ENCODE measurements at regions not wholly inside any gene's neighbourhood (a gene's known extent, or its start where the extent isn't known, plus 50 kb on each side); places are given as distances from the start of the nearest gene placed in this dataset.

- DNase-seq (ENCODE audit: low spot score) = no peak
- in situ Hi-C loops (cut with HindIII; ENCODE audit: low sequenced_read_pairs) = no loop called here
Observed at GRCh38 chr4:20302336-20302735, 50.6 kb downstream of the SLIT2 start.

GRCh38 chr4:20305976-20306375, 54.3 kb downstream of the SLIT2 start:
- in situ Hi-C loops (cut with HindIII; ENCODE audit: low sequenced_read_pairs) = no loop called here
- DNase-seq (ENCODE audit: low spot score) = no peak

DNA sequence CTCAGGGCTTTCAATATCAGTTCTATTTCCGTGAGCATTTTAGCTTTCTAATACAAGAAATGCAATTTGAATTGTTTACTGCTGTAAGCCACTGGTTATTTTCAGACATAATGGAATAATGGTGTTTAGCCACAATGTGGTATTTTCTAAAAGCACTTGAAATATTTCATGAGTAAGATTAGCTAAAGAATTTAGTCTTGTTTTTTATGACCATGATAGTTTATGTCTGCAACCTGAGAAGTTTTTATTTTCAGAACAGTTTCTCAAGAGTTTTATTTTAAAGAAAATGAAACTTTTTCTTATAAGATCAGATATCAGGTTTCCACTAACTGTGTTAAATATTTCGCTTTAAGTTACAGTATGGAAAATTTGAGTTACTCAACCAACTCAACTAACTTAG, 60.2 kb downstream of the SLIT2 start:
- in situ Hi-C loops (cut with HindIII; ENCODE audit: low sequenced_read_pairs) = no loop called here
- DNase-seq (ENCODE audit: low spot score) = no peak

GRCh38 chr4:20313237-20314030, 61.7 kb downstream of the SLIT2 start:
- DNase-seq (ENCODE audit: low spot score) = no peak
- in situ Hi-C loops (cut with HindIII; ENCODE audit: low sequenced_read_pairs) = no loop called here

DNA sequence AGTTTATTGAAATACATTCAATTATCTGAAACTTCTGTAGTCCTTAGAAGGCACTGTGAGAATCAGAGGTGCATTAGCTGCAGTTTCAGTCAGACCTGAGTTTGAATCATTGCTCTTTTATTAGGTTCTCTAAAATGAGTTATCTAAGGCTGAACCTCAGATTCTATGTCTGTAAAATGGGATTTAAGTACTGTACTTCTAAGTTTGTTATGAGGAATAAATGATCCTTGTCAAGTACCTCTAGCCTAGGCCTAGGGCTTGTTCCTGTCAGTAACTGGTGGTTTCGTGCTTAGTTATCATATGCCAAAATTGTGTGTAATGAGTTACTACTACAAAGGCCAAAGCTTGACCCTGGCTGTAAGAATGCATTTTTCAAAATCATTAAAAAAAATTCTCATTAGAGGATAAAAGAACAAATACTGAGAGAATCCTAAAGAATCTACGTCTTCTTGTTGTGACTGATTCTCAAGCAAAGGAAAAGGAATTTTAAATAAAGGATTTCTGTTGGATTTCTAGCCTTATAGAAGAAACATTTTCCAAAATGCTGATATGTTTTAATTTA, 65.8 kb downstream of the SLIT2 start:
- in situ Hi-C loops (cut with HindIII; ENCODE audit: low sequenced_read_pairs) = no loop called here
- no peak for DNase-seq (ENCODE audit: low spot score)

- no peak for DNase-seq (ENCODE audit: low spot score)
- in situ Hi-C loops (cut with HindIII; ENCODE audit: low sequenced_read_pairs) = no loop called here
Observed at GRCh38 chr4:20318001-20318908, 66.5 kb downstream of the SLIT2 start.

GRCh38 chr4:20318909-20319277, 67.2 kb downstream of the SLIT2 start:
- in situ Hi-C loops (cut with HindIII; ENCODE audit: low sequenced_read_pairs) = no loop called here
- no peak for DNase-seq (ENCODE audit: low spot score)

GRCh38 chr4:20319825-20320612, 68.3 kb downstream of the SLIT2 start:
- no peak for DNase-seq (ENCODE audit: low spot score)
- in situ Hi-C loops (cut with HindIII; ENCODE audit: low sequenced_read_pairs) = no loop called here

DNA sequence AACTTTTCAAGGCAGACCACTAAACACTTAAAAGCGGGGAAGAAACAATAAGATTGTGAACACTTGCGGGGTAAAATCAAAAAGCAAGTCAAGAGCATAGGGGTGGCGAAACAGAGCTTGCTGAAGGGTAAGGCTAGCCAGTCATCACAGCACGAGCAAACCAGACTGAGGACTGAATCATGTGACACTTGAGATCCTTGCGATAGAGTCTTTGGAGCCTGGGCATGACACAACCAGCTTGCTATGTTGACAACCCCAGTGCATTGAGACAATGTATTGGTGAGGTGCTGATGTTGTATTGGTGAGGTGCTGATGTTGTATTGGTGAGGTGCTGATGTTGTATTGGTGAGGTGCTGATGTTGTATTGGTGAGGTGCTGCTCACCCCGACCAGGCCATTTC, 72.3 kb downstream of the SLIT2 start:
- in situ Hi-C loops (cut with HindIII; ENCODE audit: low sequenced_read_pairs) = no loop called here
- DNase-seq (ENCODE audit: low spot score) = no peak

DNA sequence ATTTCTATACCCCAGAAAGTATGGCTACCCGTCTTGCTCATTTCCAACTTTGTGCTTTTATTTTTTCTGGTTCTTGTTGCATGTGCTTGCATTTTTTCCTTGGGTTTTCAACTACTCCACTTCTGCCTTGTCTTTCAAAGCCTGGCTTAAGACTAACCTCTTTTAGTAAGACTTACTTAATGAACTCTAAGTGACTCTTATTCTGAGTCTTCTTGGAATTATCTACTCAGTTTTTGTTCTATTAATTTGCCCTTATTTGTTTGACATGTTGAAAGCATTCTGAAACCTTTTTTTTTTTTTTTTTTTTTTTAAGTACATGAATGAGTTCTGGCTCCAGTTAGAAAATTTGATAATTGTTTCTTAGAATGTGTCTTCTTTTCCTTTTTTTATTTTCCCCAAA, 74.8 kb downstream of the SLIT2 start:
- DNase-seq (ENCODE audit: low spot score) = no peak
- in situ Hi-C loops (cut with HindIII; ENCODE audit: low sequenced_read_pairs) = no loop called here

DNA sequence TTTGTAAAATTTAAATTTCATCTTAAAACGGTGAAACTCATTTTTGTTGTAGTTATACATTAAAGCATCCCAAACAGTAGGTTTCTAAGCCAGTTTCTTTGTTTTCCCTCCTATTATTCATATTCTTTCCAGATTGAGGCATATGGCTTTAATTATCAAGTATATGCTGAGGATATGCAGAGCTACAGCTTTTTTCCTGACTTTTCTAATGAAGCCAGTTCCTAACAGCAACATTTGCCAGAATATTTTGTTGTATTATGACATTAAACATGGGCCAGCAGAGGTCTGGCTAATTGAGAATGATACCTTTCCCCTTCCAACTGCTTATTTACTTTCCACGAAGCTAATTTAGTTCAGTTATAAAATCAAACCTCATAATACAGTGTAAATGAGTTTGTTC, 75.3 kb downstream of the SLIT2 start:
- in situ Hi-C loops (cut with HindIII; ENCODE audit: low sequenced_read_pairs) = no loop called here
- no peak for DNase-seq (ENCODE audit: low spot score)

DNA sequence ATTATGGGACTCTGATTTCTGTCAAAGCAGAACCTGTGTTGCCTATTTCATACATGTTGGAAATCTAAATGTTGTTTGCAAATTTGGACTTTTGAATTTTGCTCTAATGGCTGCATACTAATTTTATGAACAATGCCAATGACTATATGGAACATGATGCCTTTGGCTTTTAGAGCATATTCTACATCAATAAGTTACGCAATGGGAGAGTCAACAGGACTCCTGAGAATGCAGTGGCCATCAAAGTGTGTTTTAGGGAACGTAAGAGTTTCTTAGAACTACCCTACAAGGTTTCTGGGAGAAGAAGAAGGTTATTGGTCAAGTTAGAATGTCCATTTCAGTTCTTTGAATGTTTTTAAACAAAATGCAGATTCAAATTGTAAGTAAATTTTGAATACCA, 76.1 kb downstream of the SLIT2 start:
- DNase-seq (ENCODE audit: low spot score) = no peak
- in situ Hi-C loops (cut with HindIII; ENCODE audit: low sequenced_read_pairs) = no loop called here

DNA sequence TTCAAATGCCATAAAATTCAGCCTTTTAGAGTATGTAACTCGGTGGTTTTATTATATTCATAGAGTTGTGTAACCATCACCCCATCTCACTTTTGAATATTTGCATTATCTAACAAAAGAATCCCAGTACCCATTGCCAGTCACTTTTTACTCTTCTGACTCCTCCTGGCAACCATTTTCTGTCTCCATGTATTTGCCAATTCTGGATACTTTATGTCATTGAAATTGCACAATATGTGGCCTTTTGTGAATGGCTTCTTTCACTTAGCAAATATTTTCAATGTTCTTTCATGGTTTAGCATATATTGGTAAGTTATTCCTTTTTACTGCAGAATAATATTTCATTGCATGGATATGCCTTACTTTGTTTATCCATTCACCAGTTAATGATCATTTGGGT, 79.9 kb downstream of the SLIT2 start:
- in situ Hi-C loops (cut with HindIII; ENCODE audit: low sequenced_read_pairs) = no loop called here
- DNase-seq (ENCODE audit: low spot score) = no peak

DNA sequence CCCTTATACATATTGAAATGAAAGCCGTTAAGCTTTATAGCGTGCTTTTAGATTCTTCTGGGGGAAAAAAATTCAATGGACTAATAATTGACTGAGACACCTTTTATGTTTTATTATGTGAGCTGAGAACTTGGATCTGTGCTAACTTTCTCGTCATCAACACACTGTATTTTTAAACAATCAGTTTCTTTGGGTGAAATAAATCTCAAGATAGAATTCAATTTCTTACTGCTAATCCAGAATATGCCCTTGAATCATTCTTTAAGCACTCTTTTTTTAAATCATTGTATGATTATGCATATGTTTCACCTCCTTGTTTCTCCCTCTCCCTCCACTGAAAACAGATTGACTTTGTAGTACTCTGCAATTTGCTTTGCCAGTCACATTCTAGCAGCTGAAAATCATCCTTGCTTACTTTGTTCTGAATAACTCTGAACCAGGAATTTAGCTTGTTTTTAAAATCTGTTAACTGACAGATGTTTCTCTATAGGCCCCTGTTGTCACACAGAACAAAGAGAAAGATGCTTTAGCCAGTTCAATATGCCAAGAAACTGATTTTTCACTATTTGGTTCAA, 81.5 kb downstream of the SLIT2 start:
- DNase-seq (ENCODE audit: low spot score) = no peak

DNA sequence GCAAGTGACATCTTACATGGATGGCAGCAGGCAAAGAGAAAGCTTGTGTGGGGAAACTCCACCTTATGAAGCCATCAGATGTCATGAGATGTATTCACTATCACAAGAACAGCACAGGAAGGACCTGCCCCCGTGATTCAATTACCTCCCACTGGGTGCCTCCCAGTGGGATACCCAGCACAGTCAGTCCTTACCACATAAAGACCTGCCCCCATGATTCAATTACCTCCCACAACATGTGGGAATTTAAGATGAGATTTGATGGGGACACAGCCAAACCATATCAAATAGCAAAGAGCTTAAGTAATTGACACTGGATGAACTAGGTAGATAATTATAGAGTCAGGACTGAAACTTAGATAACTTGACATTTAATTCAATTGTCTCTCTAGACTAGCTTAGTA, 85.6 kb downstream of the SLIT2 start:
- no peak for DNase-seq (ENCODE audit: low spot score)
- in situ Hi-C loops (cut with HindIII; ENCODE audit: low sequenced_read_pairs) = no loop called here

More for the DNA sequence above, 81.5 kb downstream of the SLIT2 start:
- in situ Hi-C loops (cut with HindIII; ENCODE audit: low sequenced_read_pairs) = no loop called here

DNA sequence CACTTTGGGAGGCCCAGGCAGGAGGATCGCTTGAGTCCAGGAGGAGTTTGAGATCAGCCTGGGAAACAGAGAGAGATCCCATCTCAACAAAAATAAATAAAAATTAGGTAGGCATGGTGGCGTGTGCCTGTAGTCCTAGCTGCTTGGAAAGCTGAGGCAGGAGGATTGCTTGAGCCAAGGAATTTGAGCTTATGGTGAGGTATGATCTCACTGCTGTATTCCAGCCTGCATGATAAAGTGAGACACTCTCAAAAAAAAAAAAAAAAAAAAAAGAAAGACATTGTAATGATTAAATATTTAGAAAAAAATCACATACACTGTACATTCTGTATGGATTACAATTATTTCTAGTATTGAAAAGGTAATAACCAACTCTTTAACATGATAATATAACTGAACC, 87.1 kb downstream of the SLIT2 start:
- in situ Hi-C loops (cut with HindIII; ENCODE audit: low sequenced_read_pairs) = no loop called here
- no peak for DNase-seq (ENCODE audit: low spot score)

DNA sequence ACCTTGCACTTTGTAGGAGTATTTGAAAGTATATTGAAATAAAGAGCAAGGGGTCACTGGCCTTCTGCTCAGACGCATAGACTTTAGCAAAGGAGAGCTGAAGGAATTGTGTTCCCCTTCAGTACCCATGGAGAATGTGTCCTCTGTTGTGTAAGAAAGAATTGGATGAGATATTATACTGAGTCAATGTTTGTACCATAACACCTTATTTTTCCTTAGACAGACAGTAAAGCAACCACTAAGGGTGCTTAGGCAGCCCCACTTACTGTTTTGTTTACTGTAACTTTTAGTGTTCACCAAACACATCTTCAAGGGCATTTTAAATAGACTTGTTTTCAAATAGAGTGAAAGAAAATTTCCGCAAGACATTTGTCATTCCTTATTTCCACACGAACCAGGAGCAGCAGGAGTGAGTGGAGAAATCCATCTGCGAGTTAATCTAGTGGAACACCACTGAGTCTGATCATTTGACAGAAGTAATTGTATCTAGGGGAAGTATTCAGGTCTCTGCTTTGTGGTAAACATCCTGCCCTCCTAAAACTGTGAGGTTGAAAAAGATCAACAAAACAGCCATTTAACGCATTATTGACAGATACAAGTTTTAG, 89.5 kb downstream of the SLIT2 start:
- in situ Hi-C loops (cut with HindIII; ENCODE audit: low sequenced_read_pairs) = no loop called here
- DNase-seq (ENCODE audit: low spot score) = no peak

DNA sequence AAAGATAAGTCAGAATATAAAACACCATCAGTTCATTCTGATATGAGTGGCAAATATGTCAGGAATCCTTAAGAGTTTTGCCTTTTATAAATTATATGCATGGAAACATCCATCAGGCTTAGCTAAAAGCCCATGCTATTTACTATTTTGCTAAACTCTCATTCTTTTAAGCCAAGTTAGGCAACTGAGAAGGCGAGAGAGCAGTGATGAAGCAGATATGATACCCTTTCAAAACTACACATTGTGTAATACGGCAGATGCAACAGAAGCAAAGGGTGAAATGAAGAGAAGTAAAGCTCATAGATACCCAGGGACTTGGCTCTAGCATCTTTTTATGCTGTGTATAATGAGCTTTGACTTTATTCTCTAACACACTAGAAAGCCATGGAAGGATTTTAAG, 95.8 kb downstream of the SLIT2 start:
- no peak for DNase-seq (ENCODE audit: low spot score)
- in situ Hi-C loops (cut with HindIII; ENCODE audit: low sequenced_read_pairs) = no loop called here

DNA sequence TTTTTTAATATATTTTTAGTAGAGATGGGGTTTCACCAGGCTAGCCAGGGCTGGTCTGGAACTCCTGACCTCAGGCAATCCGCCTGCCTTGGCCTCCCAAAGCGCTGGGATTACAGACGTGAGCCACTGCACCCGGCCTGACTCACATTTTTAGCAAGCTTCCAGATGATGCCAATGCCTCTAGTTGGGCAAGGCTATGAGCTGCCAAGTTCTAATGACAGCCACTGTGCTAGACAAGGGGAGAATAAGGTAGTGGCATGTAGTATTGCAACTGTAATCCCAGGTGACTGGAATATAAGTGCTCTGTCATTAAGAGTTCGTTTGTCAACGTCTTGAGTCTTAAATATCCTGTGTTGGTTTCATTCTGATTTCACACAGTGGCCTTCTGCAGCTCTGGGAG, 96.7 kb downstream of the SLIT2 start:
- in situ Hi-C loops (cut with HindIII; ENCODE audit: low sequenced_read_pairs) = no loop called here

More for the DNA sequence above, 96.7 kb downstream of the SLIT2 start:
- DNase-seq (ENCODE audit: low spot score) = no peak
